ENCODE measurements at regions not wholly inside any gene's neighbourhood (a gene's known extent, or its start where the extent isn't known, plus 50 kb on each side); places are given as distances from the start of the nearest gene placed in this dataset.

GRCh38 chr18:78327643-78328042, 652.0 kb upstream of the SALL3 start:
- Histone ChIP-seq H3K9ac (ENCODE audit: low read length) (no peak overlapping the region), H3K27me3 (ENCODE audit: insufficient read depth, low read depth, low read length) (no peaks in the 10 kb centered on the region), H2AFZ (ENCODE audit: low read depth, low read length) (no peak overlapping the region), H3K4me3 (ENCODE audit: low read length) (no peak overlapping the region), H3F3A (ENCODE audit: insufficient read depth, low read length, poor library complexity, severe bottlenecking) (no peaks in the 10 kb centered on the region), H4K20me1 (ENCODE audit: insufficient read depth) (no peaks in the 10 kb centered on the region), H3K36me3 (ENCODE audit: insufficient read depth, low read length) (no peaks in the 10 kb centered on the region), H3K9me2 (ENCODE audit: insufficient read depth, low read length) (no peaks in the 10 kb centered on the region), H3K9me3 (ENCODE audit: low read length) (no peaks in the 10 kb centered on the region), H3K4me2 (ENCODE audit: low read length) (no peak overlapping the region), H3K79me2 (replicated peaks; ENCODE audit: insufficient read depth, low read length) (no peaks in the 10 kb centered on the region), H3K27ac (ENCODE audit: low read length) (no peak overlapping the region)
- TF ChIP-seq TAF1 (IDR thresholded peaks at IDR 0.05; ENCODE audit: low read depth) (no peak), REST (IDR thresholded peaks at IDR 0.05; ENCODE audit: borderline replicate concordance) (no peak), RAD21 (conservative IDR thresholded peaks at IDR 0.05) (no peak), MXI1 (conservative IDR thresholded peaks at IDR 0.05; ENCODE audit: poor library complexity, severe bottlenecking) (no peak), POLR2AphosphoS5 (IDR thresholded peaks at IDR 0.05) (no peak)
- TF ChIP-seq, protein P1, sequence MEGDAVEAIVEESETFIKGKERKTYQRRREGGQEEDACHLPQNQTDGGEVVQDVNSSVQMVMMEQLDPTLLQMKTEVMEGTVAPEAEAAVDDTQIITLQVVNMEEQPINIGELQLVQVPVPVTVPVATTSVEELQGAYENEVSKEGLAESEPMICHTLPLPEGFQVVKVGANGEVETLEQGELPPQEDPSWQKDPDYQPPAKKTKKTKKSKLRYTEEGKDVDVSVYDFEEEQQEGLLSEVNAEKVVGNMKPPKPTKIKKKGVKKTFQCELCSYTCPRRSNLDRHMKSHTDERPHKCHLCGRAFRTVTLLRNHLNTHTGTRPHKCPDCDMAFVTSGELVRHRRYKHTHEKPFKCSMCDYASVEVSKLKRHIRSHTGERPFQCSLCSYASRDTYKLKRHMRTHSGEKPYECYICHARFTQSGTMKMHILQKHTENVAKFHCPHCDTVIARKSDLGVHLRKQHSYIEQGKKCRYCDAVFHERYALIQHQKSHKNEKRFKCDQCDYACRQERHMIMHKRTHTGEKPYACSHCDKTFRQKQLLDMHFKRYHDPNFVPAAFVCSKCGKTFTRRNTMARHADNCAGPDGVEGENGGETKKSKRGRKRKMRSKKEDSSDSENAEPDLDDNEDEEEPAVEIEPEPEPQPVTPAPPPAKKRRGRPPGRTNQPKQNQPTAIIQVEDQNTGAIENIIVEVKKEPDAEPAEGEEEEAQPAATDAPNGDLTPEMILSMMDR (IDR thresholded peaks at IDR 0.05; ENCODE audit: poor library complexity, severe bottlenecking) = no peak

DNA sequence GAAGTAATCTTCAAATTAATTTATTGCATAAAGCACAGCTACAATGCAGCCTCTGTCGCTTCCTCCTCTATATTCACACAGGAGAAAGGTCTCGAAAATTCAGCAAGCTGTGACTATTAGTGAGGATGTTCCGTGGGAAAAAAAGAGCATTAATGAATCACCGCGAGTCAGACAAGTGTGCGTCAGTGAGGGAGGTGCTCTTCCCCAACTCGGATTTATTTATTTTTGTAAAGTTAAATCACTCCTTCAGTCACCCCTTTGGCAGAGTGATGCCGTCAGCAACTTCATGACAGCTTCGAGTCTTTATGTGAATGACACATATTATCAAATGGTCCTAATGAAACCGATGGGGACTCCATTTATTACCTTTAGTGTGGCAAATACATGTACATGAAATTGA, 648.9 kb upstream of the SALL3 start:
- Histone ChIP-seq H3K27me3 (ENCODE audit: insufficient read depth, low read depth, low read length) (no peaks in the 10 kb centered on the region), H3K4me2 (ENCODE audit: low read length) (no peak overlapping the region), H3K4me3 (ENCODE audit: low read length) (no peak overlapping the region), H3K9ac (ENCODE audit: low read length) (no peak overlapping the region), H3K9me3 (ENCODE audit: low read length) (no peaks in the 10 kb centered on the region), H3F3A (ENCODE audit: insufficient read depth, low read length, poor library complexity, severe bottlenecking) (no peaks in the 10 kb centered on the region), H4K20me1 (ENCODE audit: insufficient read depth) (no peaks in the 10 kb centered on the region), H3K79me2 (replicated peaks; ENCODE audit: insufficient read depth, low read length) (no peaks in the 10 kb centered on the region), H3K36me3 (ENCODE audit: insufficient read depth, low read length) (no peaks in the 10 kb centered on the region), H2AFZ (ENCODE audit: low read depth, low read length) (no peak overlapping the region), H3K27ac (ENCODE audit: low read length) (no peak overlapping the region), H3K9me2 (ENCODE audit: insufficient read depth, low read length) (no peaks in the 10 kb centered on the region)
- TF ChIP-seq SMC3 (conservative IDR thresholded peaks at IDR 0.05; ENCODE audit: poor library complexity) = no peak
- no peak for TF ChIP-seq RAD21 (conservative IDR thresholded peaks at IDR 0.05)
- no peak for TF ChIP-seq EP300 (conservative IDR thresholded peaks at IDR 0.05; ENCODE audit: poor library complexity, severe bottlenecking)
- no peak for TF ChIP-seq MXI1 (conservative IDR thresholded peaks at IDR 0.05; ENCODE audit: poor library complexity, severe bottlenecking)
- no peak for TF ChIP-seq POLR2AphosphoS5 (IDR thresholded peaks at IDR 0.05)
- no peak for TF ChIP-seq REST (IDR thresholded peaks at IDR 0.05; ENCODE audit: borderline replicate concordance)
- no peak for TF ChIP-seq TAF1 (IDR thresholded peaks at IDR 0.05; ENCODE audit: low read depth)
- TF ChIP-seq EZH2 (IDR thresholded peaks at IDR 0.05; ENCODE audit: borderline replicate concordance, insufficient read depth, low read length, poor library complexity, severe bottlenecking) = no peak
- TF ChIP-seq, protein P1 (IDR thresholded peaks at IDR 0.05; ENCODE audit: poor library complexity, severe bottlenecking) = no peak
